Superior temporal gyrus (tissue), 1 donor: ENCODE measurements at regions not wholly inside any gene's neighbourhood (a gene's known extent, or its start where the extent isn't known, plus 50 kb on each side); places are given as distances from the start of the nearest gene placed in this dataset.
"Not testable (repeated sequence)": the region's sequence is repeated elsewhere in the genome, so short reads cannot be mapped to it uniquely, and the experiment has no call there.

ENCODE experiments used
- DNase-seq: peaks from one replicate; pipeline ENCODE4 v3.0.0-alpha.2; 2016; ENCODE audit errors: extremely low spot score

- no peak for DNase-seq
These were observed 101.1 kb upstream of the SCAF8 start for GRCh38 chr6:154632119-154632518.

- no peak for DNase-seq
These were observed 95.8 kb upstream of the SCAF8 start for GRCh38 chr6:154637392-154637791.

GRCh38 chr6:154638369-154638768 lies 94.8 kb upstream of the SCAF8 start:
- DNase-seq: no peak

- not testable (repeated sequence) for DNase-seq
These were observed 94.0 kb upstream of the SCAF8 start for GRCh38 chr6:154639196-154639595.

- no peak for DNase-seq
These were observed 84.9 kb upstream of the SCAF8 start for GRCh38 chr6:154648188-154648887.

GRCh38 chr6:154648888-154649205 lies 84.4 kb upstream of the SCAF8 start:
- no peak for DNase-seq

GRCh38 chr6:154649721-154650120 lies 83.5 kb upstream of the SCAF8 start:
- peak; percentile 29 for DNase-seq

GRCh38 chr6:154650351-154650750 lies 82.9 kb upstream of the SCAF8 start:
- DNase-seq: no peak

GRCh38 chr6:154651656-154652055 lies 81.6 kb upstream of the SCAF8 start:
- DNase-seq: no peak

- no peak for DNase-seq
These were observed 79.8 kb upstream of the SCAF8 start for GRCh38 chr6:154653385-154653784.

- DNase-seq: no peak
These were observed 79.4 kb upstream of the SCAF8 start for GRCh38 chr6:154653853-154654252.

- no peak for DNase-seq
These were observed 76.6 kb upstream of the SCAF8 start for GRCh38 chr6:154656660-154657059.

GRCh38 chr6:154661768-154662167 lies 71.4 kb upstream of the SCAF8 start:
- DNase-seq: no peak

GRCh38 chr6:154664287-154664686 lies 68.9 kb upstream of the SCAF8 start:
- no peak for DNase-seq

- DNase-seq: no peak
These were observed 65.1 kb upstream of the SCAF8 start for GRCh38 chr6:154668156-154668555.

- no peak for DNase-seq
These were observed 61.1 kb upstream of the SCAF8 start for GRCh38 chr6:154672086-154672485.

- DNase-seq: no peak
These were observed 59.3 kb upstream of the SCAF8 start for GRCh38 chr6:154673919-154674318.

- DNase-seq: peak; percentile 99
These were observed 57.6 kb upstream of the SCAF8 start for GRCh38 chr6:154675602-154676088.

- no peak for DNase-seq
These were observed 50.5 kb upstream of the SCAF8 start for GRCh38 chr6:154682633-154683125.
